IPS DF 4.7 (cell line): ENCODE measurements at regions not wholly inside any gene's neighbourhood (a gene's known extent, or its start where the extent isn't known, plus 50 kb on each side); places are given as distances from the start of the nearest gene placed in this dataset.

Experiments
- DNase-seq: peaks from one replicate; pipeline ENCODE4 v3.0.0-alpha.2; 2013; ENCODE audit warnings: low spot score; ENCODE audit errors: extremely low read depth

GRCh38 chr22:49423125-49423650 lies 404.5 kb downstream of the BRD1 start:
- DNase-seq: no peak

GRCh38 chr22:49422701-49423100 lies 405.0 kb downstream of the BRD1 start:
- DNase-seq: no peak

- no peak for DNase-seq
These were observed 407.0 kb downstream of the BRD1 start for GRCh38 chr22:49420651-49421050.

GRCh38 chr22:49419661-49420060 lies 408.0 kb downstream of the BRD1 start:
- no peak for DNase-seq

- DNase-seq: no peak
These were observed 408.7 kb downstream of the BRD1 start for GRCh38 chr22:49418943-49419342.

GRCh38 chr22:49418341-49418894 lies 409.3 kb downstream of the BRD1 start:
- DNase-seq: no peak

GRCh38 chr22:49417833-49418232 lies 409.8 kb downstream of the BRD1 start:
- DNase-seq: no peak

- DNase-seq: no peak
These were observed 410.3 kb downstream of the BRD1 start for GRCh38 chr22:49417326-49417725.

- no peak for DNase-seq
These were observed 412.3 kb downstream of the BRD1 start for GRCh38 chr22:49415151-49415951.

GRCh38 chr22:49413551-49413950 lies 414.1 kb downstream of the BRD1 start:
- no peak for DNase-seq

- DNase-seq: no peak
These were observed 414.5 kb downstream of the BRD1 start for GRCh38 chr22:49413146-49413545.

- DNase-seq: no peak
These were observed 415.4 kb downstream of the BRD1 start for GRCh38 chr22:49412236-49412635.

GRCh38 chr22:49411236-49411635 lies 416.4 kb downstream of the BRD1 start:
- no peak for DNase-seq

- no peak for DNase-seq
These were observed 419.4 kb downstream of the BRD1 start for GRCh38 chr22:49408102-49408836.

- DNase-seq: no peak
These were observed 420.6 kb downstream of the BRD1 start for GRCh38 chr22:49406879-49407587.

- DNase-seq: no peak
These were observed 421.5 kb downstream of the BRD1 start for GRCh38 chr22:49406047-49406650.

- DNase-seq: no peak
These were observed 422.1 kb downstream of the BRD1 start for GRCh38 chr22:49405590-49405989.

- no peak for DNase-seq
These were observed 423.0 kb downstream of the BRD1 start for GRCh38 chr22:49404576-49405241.

- no peak for DNase-seq
These were observed 423.7 kb downstream of the BRD1 start for GRCh38 chr22:49404020-49404419.

GRCh38 chr22:49403102-49403501 lies 424.6 kb downstream of the BRD1 start:
- no peak for DNase-seq

- no peak for DNase-seq
These were observed 425.5 kb downstream of the BRD1 start for GRCh38 chr22:49402169-49402568.
